HG02852 (cell line): ENCODE measurements at regions not wholly inside any gene's neighbourhood (a gene's known extent, or its start where the extent isn't known, plus 50 kb on each side); places are given as distances from the start of the nearest gene placed in this dataset.
"Not testable (repeated sequence)": the region's sequence is repeated elsewhere in the genome, so short reads cannot be mapped to it uniquely, and the experiment has no call there.

Source experiments
- ATAC-seq: cut with Tn5 transposase; IDR thresholded peaks from one replicate; pipeline ENCODE4 v1.9.1; 2021; ENCODE audit warnings: mild to moderate bottlenecking, moderate library complexity; ENCODE audit not compliant: unreplicated experiment

DNA sequence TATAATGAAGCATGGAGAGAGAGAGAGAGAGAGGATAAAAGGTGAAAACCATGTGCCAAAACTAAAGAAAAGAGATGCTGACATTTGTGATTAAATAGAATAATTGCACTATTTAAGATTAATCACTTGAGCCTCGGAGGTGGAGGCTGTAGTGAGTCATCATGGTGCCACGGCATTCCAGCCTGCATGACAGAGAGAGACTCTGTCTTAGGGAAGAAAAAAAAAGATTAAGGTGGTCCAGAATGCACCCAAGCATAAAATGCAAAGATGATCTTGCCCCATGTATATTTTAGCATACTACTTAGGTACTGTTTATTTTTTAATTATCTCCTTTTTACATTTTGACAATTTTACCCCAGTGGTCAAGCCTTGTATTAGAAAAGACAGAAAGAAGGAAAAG lies 742.5 kb downstream of the SPATA31A1 start:
- ATAC-seq = not testable (repeated sequence)

DNA sequence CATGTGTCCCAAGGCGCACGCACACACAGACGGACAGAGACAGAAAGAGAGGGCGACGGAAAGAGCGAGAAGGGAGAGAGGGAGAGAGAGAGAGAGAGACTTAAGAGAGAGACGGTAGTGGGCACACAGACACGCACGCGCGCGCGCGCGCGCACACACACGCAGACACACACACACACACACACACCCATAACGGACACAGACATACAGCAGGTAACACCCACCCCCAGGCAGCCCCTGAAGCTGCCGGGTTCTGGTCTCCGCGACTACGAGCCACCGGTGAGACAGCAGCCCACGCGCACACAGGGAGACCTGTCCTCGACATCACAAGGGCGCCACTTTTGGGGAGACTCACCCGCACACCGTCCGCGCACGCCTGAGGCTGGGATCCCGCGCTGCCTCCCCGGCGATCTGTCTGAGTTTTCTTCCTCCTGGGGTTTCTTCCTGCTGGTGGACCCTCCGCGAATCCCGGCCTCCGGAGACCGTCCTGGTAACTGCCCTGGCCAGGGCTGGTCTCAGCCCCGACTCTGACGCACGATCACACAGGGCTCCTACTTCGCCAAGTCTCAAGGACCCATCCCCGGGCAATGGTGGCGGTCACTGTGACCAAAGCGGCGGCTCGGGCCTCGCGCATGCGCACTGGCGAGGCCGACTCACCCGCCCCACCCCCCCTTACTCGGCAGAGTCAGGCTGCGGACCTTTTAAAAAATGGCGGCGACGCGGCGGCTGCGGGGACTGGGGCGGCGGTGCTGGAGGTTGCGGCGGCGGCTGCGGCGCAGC lies 750.7 kb downstream of the SPATA31A1 start:
- not testable (repeated sequence) for ATAC-seq

DNA sequence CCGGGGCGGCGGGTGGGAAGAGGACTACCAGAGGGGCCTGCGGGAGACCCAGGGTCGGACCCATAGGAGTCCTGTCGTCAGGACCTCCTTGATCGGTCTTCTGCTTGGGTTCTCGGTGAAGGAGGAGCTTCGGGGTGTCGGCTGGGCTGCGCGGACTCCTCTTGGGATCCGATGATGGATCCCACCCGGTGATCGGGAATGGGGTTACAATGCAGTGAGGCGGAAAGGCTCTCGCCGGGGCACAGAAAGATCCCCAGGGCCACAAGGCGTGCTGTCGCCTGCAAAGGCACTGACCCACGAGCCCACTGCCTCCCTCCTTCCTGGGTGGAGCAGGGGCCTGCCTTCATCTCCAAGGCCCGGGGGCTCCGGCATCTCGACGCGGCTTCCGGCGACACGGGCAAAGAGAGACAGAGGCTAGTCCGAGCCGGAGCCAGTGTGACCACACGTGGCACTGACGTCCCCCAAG lies 751.3 kb downstream of the SPATA31A1 start:
- ATAC-seq = not testable (repeated sequence)

DNA sequence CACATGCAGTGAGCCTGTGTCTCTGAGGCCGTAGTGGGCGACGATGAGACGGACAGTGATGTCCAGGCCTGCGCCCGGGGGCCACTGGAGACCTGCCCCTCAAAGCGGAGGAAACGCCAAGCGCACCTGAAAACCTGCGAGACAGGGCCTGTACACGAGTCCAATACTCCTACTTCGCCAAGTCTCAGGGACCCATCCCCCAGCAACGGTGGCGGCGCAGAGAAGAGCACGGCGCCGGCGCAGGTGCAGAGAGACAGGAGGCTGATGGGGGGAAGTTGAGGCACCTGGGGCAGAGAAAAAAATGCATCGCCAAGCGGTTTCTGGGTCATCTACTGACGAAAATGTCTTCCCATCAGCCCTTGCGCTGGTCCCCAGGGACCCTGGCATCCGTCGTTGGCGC lies 751.8 kb downstream of the SPATA31A1 start:
- not testable (repeated sequence) for ATAC-seq

DNA sequence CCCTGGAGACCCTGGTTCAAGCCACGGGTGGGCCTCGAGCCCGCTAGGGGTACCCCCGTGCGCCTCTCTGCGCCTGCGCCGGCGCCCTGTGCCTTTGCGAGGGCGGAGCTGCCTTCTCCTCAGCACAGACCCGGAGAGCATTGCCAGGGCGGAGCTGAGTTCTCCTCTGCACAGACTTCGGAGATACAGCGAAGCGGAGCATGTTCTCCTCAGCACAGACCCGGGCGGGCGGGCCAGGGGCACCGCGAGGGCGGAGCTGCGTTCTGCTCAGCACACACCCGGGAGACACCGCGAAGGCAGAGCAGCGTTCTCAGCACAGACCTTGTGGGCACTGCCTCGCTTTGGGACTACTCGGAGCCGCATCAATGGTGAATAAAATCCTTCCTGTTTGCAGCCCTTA lies 753.0 kb downstream of the SPATA31A1 start:
- not testable (repeated sequence) for ATAC-seq

DNA sequence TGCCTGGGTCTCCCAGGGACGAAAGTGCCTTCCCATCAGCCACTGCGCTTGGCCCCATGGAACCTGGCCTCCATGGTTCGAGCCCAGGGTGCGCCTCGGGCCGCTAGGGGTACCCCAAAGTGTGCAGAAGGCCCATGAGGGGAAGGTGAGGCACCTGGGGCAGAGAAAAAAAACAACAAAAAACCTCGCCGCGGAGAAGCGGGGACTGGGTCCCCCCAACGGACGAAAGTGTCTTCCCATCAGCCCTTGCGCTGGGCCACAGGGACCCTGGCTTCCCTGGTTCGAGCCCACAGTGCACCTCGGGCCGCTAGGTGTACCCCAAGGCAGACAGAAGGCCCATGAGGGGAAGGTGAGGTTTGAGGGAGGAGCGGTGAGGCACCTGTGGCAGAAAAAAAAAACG lies 755.3 kb downstream of the SPATA31A1 start:
- not testable (repeated sequence) for ATAC-seq

DNA sequence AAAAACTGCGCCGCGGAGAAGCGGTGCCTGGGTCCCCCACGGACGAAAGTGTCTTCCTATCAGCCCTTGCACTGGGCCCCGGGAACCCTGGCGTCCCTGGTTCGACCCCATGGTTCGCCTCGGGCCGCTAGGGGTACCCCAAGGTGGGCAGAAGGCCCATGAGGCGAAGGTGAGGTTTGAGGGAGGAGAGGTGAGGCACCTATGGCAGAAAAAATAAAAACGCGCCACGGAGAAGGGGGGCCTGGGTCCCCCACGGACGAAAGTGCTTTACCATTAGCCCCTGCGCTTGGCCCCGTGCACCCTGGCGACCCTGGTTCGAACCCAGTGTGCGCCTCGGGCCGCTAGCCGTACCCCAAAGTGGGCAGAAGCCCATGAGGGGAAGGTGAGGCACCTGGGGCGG lies 756.1 kb downstream of the SPATA31A1 start:
- not testable (repeated sequence) for ATAC-seq

DNA sequence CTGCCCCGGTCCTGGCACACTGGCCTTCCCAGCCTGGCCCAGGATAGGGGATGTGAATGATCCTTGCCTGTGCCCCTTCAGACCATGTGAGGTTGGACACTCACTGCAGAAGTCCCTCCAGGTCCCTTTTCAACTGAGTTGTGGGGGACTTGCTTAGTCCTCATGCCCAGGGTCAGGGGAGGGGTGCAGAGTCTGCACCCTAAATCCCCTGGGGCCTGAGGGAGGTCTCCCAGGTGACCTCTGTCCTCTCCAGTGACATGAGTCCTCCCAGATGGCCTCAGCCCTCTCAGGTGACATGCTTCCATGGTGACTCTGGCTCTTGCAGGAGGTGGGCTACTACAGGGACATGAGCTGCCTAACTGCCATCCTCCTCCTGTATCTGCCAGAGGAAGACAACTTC lies 775.1 kb downstream of the SPATA31A1 start:
- not testable (repeated sequence) for ATAC-seq

DNA sequence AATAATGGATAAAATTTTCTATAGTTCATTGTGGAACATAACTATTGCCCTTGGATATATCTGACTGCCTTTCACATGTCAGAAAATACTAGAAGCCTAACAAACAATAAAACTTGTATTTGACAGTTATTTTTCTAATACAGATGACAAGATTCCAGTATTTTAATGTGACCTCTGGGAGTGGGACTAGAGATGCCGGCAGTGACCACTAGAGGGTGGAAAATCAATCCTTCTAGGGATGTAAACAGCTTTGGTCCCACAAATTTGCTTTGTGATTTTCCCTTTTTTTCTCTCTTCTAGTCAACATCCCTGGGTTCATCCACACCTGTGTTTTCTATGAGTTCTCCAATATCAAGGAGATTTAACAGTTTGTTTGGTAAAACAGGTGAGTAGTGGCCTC lies 813.7 kb downstream of the SPATA31A1 start:
- peak; percentile 85 for ATAC-seq

DNA sequence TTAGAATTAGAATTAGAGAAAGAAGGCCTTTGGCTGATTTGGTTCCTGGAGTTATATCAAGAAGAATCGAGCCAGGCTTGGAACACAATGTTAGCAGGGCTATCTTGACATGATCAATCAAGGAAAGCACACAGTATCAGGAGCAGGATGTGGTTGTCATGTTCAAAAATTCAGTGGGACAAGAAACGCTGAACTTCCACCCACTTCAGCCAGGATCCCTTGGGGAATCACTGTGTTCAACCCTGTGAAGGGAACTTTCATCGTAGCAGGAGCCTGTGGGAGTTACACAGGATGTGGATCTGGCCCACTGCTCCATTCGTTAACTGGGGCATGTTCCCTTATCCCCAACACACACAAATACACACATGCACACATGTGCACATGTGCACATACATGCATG lies 817.8 kb downstream of the SPATA31A1 start:
- not testable (repeated sequence) for ATAC-seq

DNA sequence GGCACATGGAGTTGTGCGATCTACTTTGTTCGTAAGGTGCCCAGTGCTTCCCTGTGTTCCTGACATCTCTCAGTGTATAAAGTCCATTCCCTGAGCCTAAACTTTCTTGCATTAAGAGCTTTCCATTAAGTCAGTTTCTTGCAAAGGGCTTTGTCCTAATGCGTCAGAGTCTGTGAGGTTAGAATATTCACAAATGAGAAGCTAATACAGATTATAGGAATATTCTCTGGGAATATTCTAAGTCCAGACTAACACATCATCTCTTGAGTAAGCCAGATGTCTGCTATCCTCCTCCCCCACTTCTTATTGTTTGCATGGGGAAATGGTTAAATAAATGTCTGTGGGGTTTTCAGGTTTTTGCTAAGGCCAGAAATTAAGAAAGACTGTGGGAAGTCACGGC lies 818.6 kb downstream of the SPATA31A1 start:
- ATAC-seq = not testable (repeated sequence)

DNA sequence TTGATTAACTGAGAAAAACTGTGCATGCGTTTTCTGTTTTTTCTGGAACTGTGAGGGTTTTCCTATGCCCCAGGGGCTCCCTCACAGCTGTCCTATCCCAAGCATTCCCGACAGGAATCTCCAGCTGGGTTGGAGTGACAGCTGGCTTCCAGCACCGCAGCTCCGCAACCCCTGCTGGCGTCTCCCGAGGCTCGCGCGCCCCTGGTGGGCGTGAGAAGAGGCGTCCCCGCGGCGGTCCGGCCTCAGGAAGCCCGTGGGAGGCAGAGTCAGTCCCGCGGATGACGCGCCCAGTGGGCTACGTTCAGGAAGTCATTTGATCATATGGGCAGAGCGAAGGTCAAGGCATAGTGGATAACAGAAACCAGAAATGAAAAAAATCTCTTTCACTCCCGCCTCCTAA lies 821.9 kb downstream of the SPATA31A1 start:
- ATAC-seq = not testable (repeated sequence)

DNA sequence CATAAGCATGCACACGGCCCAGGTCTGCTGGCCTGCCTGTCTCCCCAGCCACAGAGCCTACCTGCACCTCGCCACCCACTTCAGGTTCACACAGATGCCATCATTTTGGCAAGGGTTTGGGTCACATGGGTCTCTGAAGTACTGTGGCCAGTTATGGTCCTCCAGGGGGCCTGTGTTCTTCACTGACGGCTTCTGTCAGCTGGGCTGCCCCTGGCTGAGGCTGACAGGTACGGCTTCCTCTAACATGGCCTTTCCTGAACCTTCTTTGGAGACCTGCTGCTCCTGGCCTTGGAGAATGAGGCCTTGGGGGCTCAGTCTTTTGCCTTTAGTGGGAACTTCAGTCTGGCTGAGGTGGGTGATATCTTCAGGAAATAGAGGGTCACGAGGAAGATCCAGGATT lies 835.9 kb downstream of the SPATA31A1 start:
- ATAC-seq = not testable (repeated sequence)

DNA sequence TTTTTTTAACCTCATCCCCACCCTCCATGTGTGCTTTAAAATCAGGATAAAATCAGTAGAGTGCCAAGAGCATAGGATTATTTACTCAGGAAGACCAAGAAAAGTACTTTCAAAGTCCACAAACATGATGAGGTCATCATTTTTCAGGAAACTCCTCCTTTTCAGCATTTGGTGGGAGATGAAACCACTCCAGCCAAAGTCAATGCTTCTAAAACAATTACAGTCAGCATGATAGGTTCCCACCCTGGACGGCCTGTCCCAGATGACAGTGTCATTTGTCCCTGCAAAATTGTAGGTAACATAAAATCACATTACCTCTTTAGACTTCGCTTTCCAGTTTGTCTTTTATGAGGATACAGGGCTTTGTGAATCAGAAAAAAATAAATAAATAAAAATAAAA lies 836.7 kb downstream of the SPATA31A1 start:
- not testable (repeated sequence) for ATAC-seq

DNA sequence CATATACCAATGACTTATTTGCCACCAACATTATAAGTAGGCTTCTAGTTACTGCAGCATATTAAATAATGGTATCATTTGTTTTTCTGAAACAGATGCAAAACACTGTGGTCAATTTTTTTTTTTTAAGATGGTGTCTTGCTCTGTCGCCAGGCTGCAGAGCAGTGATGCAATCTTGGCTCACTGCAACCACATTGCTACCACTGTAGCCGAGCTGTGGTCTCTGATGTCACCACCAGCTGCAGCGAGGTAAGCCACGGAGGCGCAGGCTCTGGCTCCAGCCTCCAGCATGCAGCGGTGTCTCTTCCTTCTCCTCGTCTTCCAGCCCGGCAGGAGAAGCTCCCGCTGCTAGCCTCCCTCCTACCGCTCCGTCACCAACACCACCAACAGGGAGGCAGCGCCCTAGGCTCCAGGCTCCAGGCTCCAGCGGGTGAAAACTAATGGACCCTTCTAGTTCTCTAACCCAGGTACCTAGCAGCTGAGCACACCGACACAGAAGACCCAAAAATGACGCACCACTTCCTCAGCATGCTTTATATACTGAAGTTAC lies 840.8 kb downstream of the SPATA31A1 start:
- not testable (repeated sequence) for ATAC-seq

DNA sequence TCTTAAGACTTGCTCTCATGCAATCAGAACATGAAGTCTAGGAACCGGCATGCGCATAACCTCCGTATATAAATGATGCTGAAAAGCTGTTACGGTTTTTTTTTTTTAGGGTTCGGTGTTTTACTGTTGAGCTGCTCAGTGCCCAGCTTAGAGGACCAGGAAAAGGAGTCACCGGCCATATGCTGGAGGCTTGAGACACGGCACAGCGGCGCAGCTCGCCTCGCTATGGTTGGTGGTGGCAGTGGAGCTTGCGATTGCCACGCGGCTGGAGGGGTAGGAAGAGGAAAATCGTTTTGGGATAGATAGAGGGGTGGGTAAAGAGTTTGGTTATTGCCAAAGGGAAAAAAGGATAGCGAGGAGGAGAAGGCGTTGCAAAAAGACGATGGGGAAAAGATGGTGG lies 841.3 kb downstream of the SPATA31A1 start:
- not testable (repeated sequence) for ATAC-seq

DNA sequence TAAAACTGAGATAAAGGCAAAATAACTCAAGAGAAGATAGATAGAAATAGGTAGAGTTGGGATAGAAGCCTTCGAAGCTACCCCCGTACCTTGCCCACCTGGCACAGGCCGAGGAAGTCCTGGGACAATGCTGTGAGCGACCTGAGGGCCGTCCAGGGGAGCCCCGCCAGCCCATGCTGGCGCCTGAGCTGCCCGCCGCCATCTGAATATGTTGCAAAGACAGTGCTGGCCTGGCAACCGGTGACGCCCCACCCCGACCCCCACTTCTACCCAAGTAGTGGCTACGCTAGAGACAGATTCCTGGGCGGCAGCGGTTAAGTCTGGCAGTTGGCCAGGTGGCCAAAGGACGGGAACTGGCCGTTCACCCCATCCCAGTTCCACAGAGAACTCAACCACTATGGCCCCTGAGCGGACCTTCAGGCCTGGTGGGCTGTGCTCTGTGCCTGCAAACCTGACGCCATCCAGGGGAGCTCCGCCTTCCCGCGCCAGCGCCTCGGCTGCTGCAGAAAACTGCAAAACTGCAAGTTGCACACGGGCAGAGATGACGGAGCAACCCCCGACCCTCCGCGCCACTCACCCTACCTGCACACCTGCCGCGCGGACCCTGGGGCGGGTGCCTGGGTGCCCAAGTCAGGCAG lies 866.2 kb downstream of the SPATA31A1 start:
- ATAC-seq = not testable (repeated sequence)

DNA sequence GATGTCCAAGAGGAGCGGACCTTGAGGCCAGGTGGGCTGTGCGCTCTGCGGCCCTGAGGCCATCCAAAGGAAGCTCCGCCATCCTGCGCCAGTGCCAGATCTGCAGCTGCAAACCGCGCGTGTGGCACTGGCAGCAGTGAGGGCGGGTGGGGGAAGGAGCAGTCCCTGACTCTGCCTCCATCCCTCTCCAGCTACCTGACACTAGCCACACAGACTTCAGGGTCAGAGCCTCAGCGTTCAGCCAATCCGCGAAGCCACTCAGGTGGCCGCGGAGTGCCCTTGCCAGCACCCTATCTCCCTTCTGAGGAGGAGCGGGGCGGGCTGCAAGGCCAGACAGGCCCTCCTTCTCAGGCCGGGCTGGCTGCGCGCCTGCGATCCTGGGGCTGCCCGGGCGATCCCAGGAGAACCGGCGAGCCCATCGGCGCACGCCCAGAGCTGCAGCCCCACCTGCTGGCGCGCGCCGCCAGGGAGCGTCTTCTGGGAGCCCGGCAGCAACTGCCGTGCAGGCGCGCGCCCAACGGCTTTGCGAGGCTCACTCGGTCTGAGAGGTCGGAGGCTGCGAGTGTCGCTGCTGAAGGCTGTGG lies 867.2 kb downstream of the SPATA31A1 start:
- not testable (repeated sequence) for ATAC-seq

DNA sequence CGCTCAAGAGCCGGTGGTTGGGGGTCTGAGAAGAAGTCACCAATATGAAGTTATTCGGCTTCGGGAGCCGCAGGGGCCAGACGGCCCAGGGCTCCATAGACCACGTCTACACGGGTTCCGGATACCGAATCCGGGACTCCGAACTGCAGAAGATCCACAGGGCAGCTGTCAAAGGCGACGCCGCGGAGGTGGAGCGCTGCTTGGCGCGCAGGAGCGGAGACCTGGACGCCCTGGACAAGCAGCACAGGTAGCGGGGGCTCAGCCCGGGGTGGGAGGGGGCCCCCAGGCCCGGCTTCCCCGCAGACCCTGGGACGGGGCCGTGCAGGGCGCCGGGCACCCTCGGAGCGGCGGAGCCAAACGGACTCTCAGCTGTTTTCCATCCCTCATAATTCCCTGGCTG lies 867.9 kb downstream of the SPATA31A1 start:
- ATAC-seq = not testable (repeated sequence)
